GM12873 (cell line): ENCODE measurements at regions not wholly inside any gene's neighbourhood (a gene's known extent, or its start where the extent isn't known, plus 50 kb on each side); places are given as distances from the start of the nearest gene placed in this dataset.

Experiments used
- CTCF ChIP-seq: IDR thresholded peaks from 2 replicates; pipeline ENCODE4 v1.5.1; 2012; ENCODE audit warnings: low read depth, mild to moderate bottlenecking, moderate library complexity, low read length, control low read depth; ENCODE audit not compliant: insufficient read depth; ENCODE audit errors: missing control alignments

DNA sequence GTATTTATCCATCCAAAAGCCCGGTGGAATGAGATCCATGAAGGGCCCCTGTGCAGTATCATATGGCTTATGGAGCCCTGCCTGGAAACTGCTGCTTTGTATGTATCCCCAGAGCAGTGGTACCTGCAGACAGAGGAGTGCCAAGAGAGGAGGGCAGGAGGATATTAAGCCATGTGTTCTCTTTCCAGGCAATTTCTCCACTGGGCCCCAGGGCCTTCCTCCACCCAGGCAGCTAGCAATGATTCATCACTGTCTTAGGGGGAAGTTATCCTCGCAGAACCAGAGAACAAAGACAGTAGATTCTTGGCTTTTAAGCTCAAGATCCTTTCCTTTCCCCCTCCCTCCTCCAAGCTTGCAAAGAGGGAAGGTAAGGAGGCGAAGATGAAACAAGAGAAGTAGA, 98.1 kb downstream of the LRRC30 start:
- TF ChIP-seq CTCF = no peak

DNA sequence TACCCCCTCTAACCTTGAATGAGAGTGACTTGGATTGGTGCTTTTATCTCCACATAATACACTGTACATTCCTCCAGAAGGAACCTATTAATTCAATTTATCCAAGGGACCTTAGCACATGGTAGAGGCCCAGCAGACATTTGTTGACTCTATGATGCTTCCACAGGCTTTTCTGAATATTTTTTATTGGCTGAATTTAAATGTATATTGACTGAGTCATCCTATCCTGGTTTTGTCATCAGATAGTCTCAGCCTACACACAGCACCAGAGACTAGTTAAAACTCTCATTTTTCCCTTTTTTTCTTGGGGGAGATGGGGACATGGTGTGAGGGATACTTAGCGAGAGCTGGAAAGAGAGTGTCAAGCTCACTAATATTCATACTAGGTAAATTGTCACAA, 101.6 kb downstream of the LRRC30 start:
- no peak for TF ChIP-seq CTCF

- no peak for TF ChIP-seq CTCF
Observed at GRCh38 chr18:7333025-7333562, 102.2 kb downstream of the LRRC30 start.

GRCh38 chr18:7334973-7335568, 104.2 kb downstream of the LRRC30 start:
- TF ChIP-seq CTCF = no peak

GRCh38 chr18:7336623-7337022, 105.7 kb downstream of the LRRC30 start:
- TF ChIP-seq CTCF = no peak

DNA sequence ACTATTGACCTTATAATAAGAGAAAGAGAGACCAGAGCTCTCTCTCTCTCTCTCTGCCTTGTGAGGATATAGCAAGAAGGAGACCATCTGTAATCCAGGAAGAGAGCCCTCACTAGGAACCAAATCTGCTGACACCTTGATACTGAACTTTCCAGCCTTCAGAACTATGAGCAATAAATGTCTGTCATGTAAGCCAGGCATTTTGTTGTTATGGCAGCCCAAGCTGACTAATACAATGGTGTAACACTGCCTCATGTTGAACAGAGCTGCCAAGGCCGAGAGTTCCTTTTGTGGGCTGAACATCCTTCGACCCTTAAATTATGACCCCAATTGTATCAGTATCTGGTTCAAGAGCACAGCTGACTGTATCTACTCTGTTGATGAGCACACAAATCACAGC, 108.0 kb downstream of the LRRC30 start:
- no peak for TF ChIP-seq CTCF

DNA sequence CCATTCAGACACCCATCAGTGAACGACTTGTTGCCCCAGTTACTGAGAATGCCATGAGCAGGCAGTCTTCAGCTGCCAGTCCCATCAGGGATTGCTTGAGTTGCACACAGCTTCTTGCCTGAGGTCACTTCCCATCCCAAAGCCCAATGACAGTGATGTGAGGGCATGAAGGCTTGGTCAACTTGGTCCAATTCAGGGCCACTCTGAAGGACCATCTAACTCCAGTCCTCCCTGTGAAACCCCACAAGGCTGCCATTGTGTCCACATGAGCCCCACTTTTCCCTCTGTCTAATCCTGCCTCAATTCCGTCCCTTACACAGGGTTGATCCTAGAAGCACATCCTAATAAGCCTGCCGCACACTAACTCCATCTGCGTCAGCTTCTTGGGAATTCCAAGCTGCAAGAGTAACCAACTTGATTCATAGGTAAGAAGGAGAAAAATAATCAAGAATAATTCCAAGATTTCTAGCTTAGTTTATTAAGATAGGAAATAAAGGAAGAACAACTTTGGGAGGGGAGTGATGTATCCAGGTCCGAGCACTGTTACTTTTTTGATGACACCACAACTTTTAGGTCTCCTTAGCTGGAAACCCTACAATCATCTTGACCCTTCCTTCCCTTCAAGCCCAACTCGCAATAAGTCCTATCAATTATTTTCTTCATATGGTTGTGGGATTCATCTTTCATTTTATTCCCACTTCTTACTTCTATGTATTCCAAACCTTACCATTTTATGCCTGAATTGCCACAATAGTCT, 110.9 kb downstream of the LRRC30 start:
- TF ChIP-seq CTCF = no peak
